Smooth muscle cell (in vitro differentiated cells): ENCODE measurements at regions not wholly inside any gene's neighbourhood (a gene's known extent, or its start where the extent isn't known, plus 50 kb on each side); places are given as distances from the start of the nearest gene placed in this dataset.

ENCODE experiments used
- DNase-seq: peaks from one replicate; lab custom pipeline; 2025; ENCODE audit not compliant: unreplicated experiment; lab: John Stamatoyannopoulos, UW
- H2AFZ ChIP-seq: fragments of 200-600 bp; sonication (generic); 2 replicates; pipeline ENCODE4 v1.6.0; 2016; ENCODE audit warnings: antibody characterized with exemption, low read depth, mild to moderate bottlenecking
- H3F3A ChIP-seq: fragments of 200-600 bp; sonication (generic); 2 replicates; pipeline ENCODE4 v1.6.0; 2017; ENCODE audit warnings: antibody characterized with exemption, low read depth
- H3K27ac ChIP-seq: fragments of 200-600 bp; sonication (generic); 2 replicates; pipeline ENCODE4 v1.5.1; 2016; ENCODE audit warnings: low read depth, mild to moderate bottlenecking
- H3K27me3 ChIP-seq: fragments of 200-600 bp; sonication (generic); 2 replicates; pipeline ENCODE4 v1.6.1; 2016; ENCODE audit warnings: low read depth, mild to moderate bottlenecking
- H3K36me3 ChIP-seq: fragments of 200-600 bp; sonication (generic); 2 replicates; pipeline ENCODE4 v1.5.1; 2016; ENCODE audit warnings: low read depth
- H3K4me1 ChIP-seq: fragments of 200-600 bp; sonication (generic); 2 replicates; pipeline ENCODE4 v1.5.1; 2016; ENCODE audit warnings: low read depth
- H3K4me2 ChIP-seq: fragments of 200-600 bp; sonication (generic); 2 replicates; pipeline ENCODE4 v1.6.0; 2016; ENCODE audit warnings: mild to moderate bottlenecking
- H3K4me3 ChIP-seq: fragments of 200-600 bp; sonication (generic); 2 replicates; pipeline ENCODE4 v1.5.1; 2016; ENCODE audit warnings: mild to moderate bottlenecking
- H3K79me2 ChIP-seq: fragments of 200-600 bp; sonication (generic); 2 replicates; pipeline ENCODE4 v1.6.0; 2016; ENCODE audit warnings: low read depth, mild to moderate bottlenecking
- H3K9ac ChIP-seq: fragments of 200-600 bp; sonication (generic); 2 replicates; pipeline ENCODE4 v1.6.0; 2016; ENCODE audit warnings: low read depth
- H3K9me3 ChIP-seq: fragments of 200-600 bp; sonication (generic); replicated peaks from 2 replicates; pipeline ENCODE4 v1.5.1; 2016; ENCODE audit warnings: low read depth
- H4K20me1 ChIP-seq: fragments of 200-600 bp; sonication (generic); 2 replicates; pipeline ENCODE4 v1.6.0; 2016; ENCODE audit warnings: low read depth
- CTCF ChIP-seq: fragments of 200-600 bp; sonication (generic); IDR thresholded peaks from 2 replicates; pipeline ENCODE4 v1.5.1; 2017; ENCODE audit warnings: borderline replicate concordance, mild to moderate bottlenecking, antibody characterized with exemption; ENCODE audit not compliant: insufficient read depth, poor library complexity, severe bottlenecking
- WGBS: methylation state at CpG from one replicate; pipeline ENCODE4 v1.1.7; 2016; ENCODE audit warnings: low lambda C conversion rate; 5-methylcytosine and 5-hydroxymethylcytosine counted together

- no peaks in the 10 kb centered on the region for H3K9me3 ChIP-seq
- no peaks in the 10 kb centered on the region for H3K27me3 ChIP-seq
- no peaks in the 10 kb centered on the region for H4K20me1 ChIP-seq
- no peaks in the 10 kb centered on the region for H3K36me3 ChIP-seq
- H3K79me2 ChIP-seq, result no peaks in the 10 kb centered on the region
- DNase-seq, result no peak
- H3K4me1 ChIP-seq, result no peaks in the 10 kb centered on the region
- H2AFZ ChIP-seq, result no peak overlapping the region
- no peak for TF ChIP-seq CTCF
- no peak overlapping the region for H3K4me3 ChIP-seq
- H3F3A ChIP-seq, result no peaks in the 10 kb centered on the region
- H3K4me2 ChIP-seq, result no peak overlapping the region
- H3K9ac ChIP-seq, result no peak overlapping the region
- H3K27ac ChIP-seq, result no peak overlapping the region
- WGBS, result 90% methylated on average over 2 of the region's 2 CpGs
Measured at GRCh38 chr6:168728056-168728455, 287.1 kb downstream of the SMOC2 start.

GRCh38 chr6:168726312-168726856, 285.4 kb downstream of the SMOC2 start:
- no peaks in the 10 kb centered on the region for H4K20me1 ChIP-seq
- TF ChIP-seq CTCF, result no peak
- H3K4me2 ChIP-seq, result no peak overlapping the region
- H3K36me3 ChIP-seq, result no peaks in the 10 kb centered on the region
- 86% methylated on average over 12 of the region's 12 CpGs for WGBS
- H2AFZ ChIP-seq, result no peak overlapping the region
- no peak overlapping the region for H3K9ac ChIP-seq
- H3F3A ChIP-seq, result no peaks in the 10 kb centered on the region
- no peak for DNase-seq
- no peaks in the 10 kb centered on the region for H3K79me2 ChIP-seq
- no peaks in the 10 kb centered on the region for H3K4me1 ChIP-seq
- no peak overlapping the region for H3K4me3 ChIP-seq
- no peaks in the 10 kb centered on the region for H3K27me3 ChIP-seq
- H3K9me3 ChIP-seq, result no peaks in the 10 kb centered on the region
- no peak overlapping the region for H3K27ac ChIP-seq

GRCh38 chr6:168725802-168726201, 284.8 kb downstream of the SMOC2 start:
- no peak for DNase-seq
- H3K4me3 ChIP-seq, result no peak overlapping the region
- no peaks in the 10 kb centered on the region for H3F3A ChIP-seq
- H3K27me3 ChIP-seq, result no peaks in the 10 kb centered on the region
- H3K79me2 ChIP-seq, result no peaks in the 10 kb centered on the region
- H3K27ac ChIP-seq, result no peak overlapping the region
- no peak overlapping the region for H3K9ac ChIP-seq
- TF ChIP-seq CTCF, result no peak
- H4K20me1 ChIP-seq, result no peaks in the 10 kb centered on the region
- no peaks in the 10 kb centered on the region for H3K4me1 ChIP-seq
- H2AFZ ChIP-seq, result no peak overlapping the region
- 75% methylated on average over 12 of the region's 12 CpGs for WGBS
- H3K36me3 ChIP-seq, result no peaks in the 10 kb centered on the region
- H3K9me3 ChIP-seq, result no peaks in the 10 kb centered on the region
- H3K4me2 ChIP-seq, result no peak overlapping the region

GRCh38 chr6:168724669-168725570, 283.9 kb downstream of the SMOC2 start:
- no peak for TF ChIP-seq CTCF

More at GRCh38 chr6:168724669-168725570, 283.9 kb downstream of the SMOC2 start:
- no peak overlapping the region for H3K4me2 ChIP-seq
- no peak overlapping the region for H3K4me3 ChIP-seq
- no peak for DNase-seq
- 92% methylated on average over 10 of the region's 10 CpGs for WGBS
- no peaks in the 10 kb centered on the region for H4K20me1 ChIP-seq
- no peak overlapping the region for H3K27ac ChIP-seq
- no peaks in the 10 kb centered on the region for H3K36me3 ChIP-seq
- no peaks in the 10 kb centered on the region for H3K27me3 ChIP-seq
- no peak overlapping the region for H2AFZ ChIP-seq
- no peaks in the 10 kb centered on the region for H3K9me3 ChIP-seq
- H3K79me2 ChIP-seq, result no peaks in the 10 kb centered on the region
- H3K4me1 ChIP-seq, result no peaks in the 10 kb centered on the region
- no peak overlapping the region for H3K9ac ChIP-seq
- H3F3A ChIP-seq, result no peaks in the 10 kb centered on the region
